A549 (cell line): ENCODE measurements at regions not wholly inside any gene's neighbourhood (a gene's known extent, or its start where the extent isn't known, plus 50 kb on each side); places are given as distances from the start of the nearest gene placed in this dataset.

Source experiments
- ATAC-seq, 2 experiments: fragments of 200-7000 bp in 1 of 2; fragments of >200 bp in 1 of 2; cut with Nextera tagmentation in 1 of 2; cut with Tn5 transposase in 1 of 2; 3 replicates each; pipeline versions ENCODE4 v1.8.0 to v1.9.1; 2018 to 2020; ENCODE audit warnings: mild to moderate bottlenecking in 1 of 2, moderate library complexity in 1 of 2
- CTCF ChIA-PET: fragments of 300-600 bp; sonication (Branson Sonifier 250); formaldehyde crosslinking; extraction: SDS; loops from one replicate; lab custom pipeline; 2021; ENCODE audit warnings: antibody characterized with exemption, inconsistent platforms; lab: Yijun Ruan, JAX
- POLR2A ChIA-PET: fragments of 350-600 bp; formaldehyde crosslinking; extraction: SDS; loops from one replicate; lab custom pipeline; 2021; ENCODE audit warnings: antibody characterized with exemption, inconsistent platforms; lab: Yijun Ruan, JAX
- DNase-seq, 2 experiments: peaks; one replicate each; pipeline versions ENCODE4 v3.0.0 to v3.0.0-alpha.2; 2011 to 2016; ENCODE audit warnings: low read depth in 1 of 2, low spot score in 1 of 2
- FAIRE-seq: peaks from 2 replicates; lab custom pipeline; 2011; peaks lifted over from hg19 to GRCh38; lab: Jason Lieb, UNC
- H3K27ac ChIP-seq, 2 experiments: fragments of >200 bp; sonication (Bioruptor Twin); formaldehyde crosslinking; 3 replicates each; pipeline ENCODE4 v1.5.1; 2016 to 2017
- H3K4me1 ChIP-seq: fragments of >200 bp; sonication (Bioruptor Twin); formaldehyde crosslinking; 3 replicates; pipeline ENCODE4 v1.6.1; 2016
- H3K4me2 ChIP-seq: fragments of >200 bp; sonication (Bioruptor Twin); formaldehyde crosslinking; 3 replicates; pipeline ENCODE4 v1.6.1; 2016
- H3K4me3 ChIP-seq: fragments of >200 bp; sonication (Bioruptor Twin); formaldehyde crosslinking; 3 replicates; pipeline ENCODE4 v1.5.1; 2016
- H3K9me3 ChIP-seq: fragments of >200 bp; sonication (Bioruptor Twin); formaldehyde crosslinking; 3 replicates; pipeline ENCODE4 v1.6.1; 2016
- BHLHE40 ChIP-seq: IDR thresholded peaks from 2 replicates; pipeline ENCODE4 v1.6.1; 2012; ENCODE audit warnings: low read depth, low read length, inconsistent platforms
- CBX8 ChIP-seq: fragments of 200-600 bp; sonication (generic); IDR thresholded peaks from 2 replicates; pipeline ENCODE4 v1.6.1; 2016
- CHD2 ChIP-seq: fragments of 150-350 bp; IDR thresholded peaks from 2 replicates; pipeline ENCODE4 v1.6.1; 2014; ENCODE audit warnings: low read length; ENCODE audit not compliant: partially characterized antibody
- CTCF ChIP-seq: fragments of >200 bp; sonication (Bioruptor Twin); formaldehyde crosslinking; IDR thresholded peaks from 3 replicates; pipeline ENCODE4 v1.5.1; 2016
- EHF ChIP-seq: fragments of 250-450 bp; sonication (Bioruptor Pico); IDR thresholded peaks from 2 replicates; pipeline ENCODE4 v1.5.0; 2020; ENCODE audit warnings: mild to moderate bottlenecking
- ELK1 ChIP-seq: fragments of 150-350 bp; IDR thresholded peaks from 2 replicates; pipeline ENCODE4 v1.6.1; 2014; ENCODE audit warnings: low read depth, mild to moderate bottlenecking, low read length
- EP300 ChIP-seq, 2 experiments: fragments of >200 bp; sonication (Bioruptor Twin); formaldehyde crosslinking; IDR thresholded peaks; 2 replicates in 1 of 2; 3 replicates in 1 of 2; pipeline ENCODE4 v1.6.1; 2016 to 2017
- ESRRA ChIP-seq: fragments of 150-350 bp; IDR thresholded peaks from 2 replicates; pipeline ENCODE4 v1.6.1; 2014; ENCODE audit warnings: mild to moderate bottlenecking, low read length, borderline replicate concordance
- FOSL2 ChIP-seq, 2 experiments: fragments of 450-650 bp in 1 of 2; fragments of >200 bp in 1 of 2; sonication (Bioruptor Twin) in 1 of 2; formaldehyde crosslinking; IDR thresholded peaks; 2 replicates each; pipeline versions ENCODE4 v1.5.0 to v1.6.1; 2016 to 2020; ENCODE audit warnings: mild to moderate bottlenecking in 1 of 2, moderate library complexity in 1 of 2
- GATA3 ChIP-seq: IDR thresholded peaks from 2 replicates; pipeline ENCODE4 v1.6.1; 2012; ENCODE audit warnings: borderline replicate concordance
- JUNB ChIP-seq: fragments of >200 bp; sonication (Bioruptor Twin); formaldehyde crosslinking; IDR thresholded peaks from 2 replicates; pipeline ENCODE4 v1.6.1; 2016
- KDM1A ChIP-seq: fragments of 200-600 bp; sonication (generic); IDR thresholded peaks from 2 replicates; pipeline ENCODE4 v1.6.1; 2016; ENCODE audit warnings: low read depth, mild to moderate bottlenecking
- KDM5A ChIP-seq: fragments of 200-600 bp; sonication (generic); IDR thresholded peaks from 2 replicates; pipeline ENCODE4 v1.6.1; 2016; ENCODE audit warnings: antibody characterized with exemption, mild to moderate bottlenecking
- MAX ChIP-seq: IDR thresholded peaks from 2 replicates; pipeline ENCODE4 v1.6.1; 2012
- PBX3 ChIP-seq: IDR thresholded peaks from 2 replicates; pipeline ENCODE4 v1.6.1; 2012
- RAD21 ChIP-seq, 2 experiments: fragments of >200 bp in 1 of 2; sonication (Bioruptor Twin) in 1 of 2; formaldehyde crosslinking in 1 of 2; IDR thresholded peaks in 1 of 2; conservative IDR thresholded peaks in 1 of 2; 2 replicates in 1 of 2; 3 replicates in 1 of 2; pipeline ENCODE4 v1.6.1; 2012 to 2018; ENCODE audit warnings: inconsistent platforms in 1 of 2
- REST ChIP-seq: fragments of 200-600 bp; sonication (generic); IDR thresholded peaks from 2 replicates; pipeline ENCODE4 v1.6.1; 2016; ENCODE audit warnings: antibody characterized with exemption, mild to moderate bottlenecking, moderate library complexity
- SREBF2 ChIP-seq: fragments of 450-650 bp; IDR thresholded peaks from 2 replicates; pipeline ENCODE4 v1.6.1; 2014; ENCODE audit warnings: mild to moderate bottlenecking, moderate library complexity
- ZC3H11A ChIP-seq: fragments of 450-650 bp; IDR thresholded peaks from 2 replicates; pipeline ENCODE4 v1.6.1; 2014; ENCODE audit warnings: antibody characterized with exemption, mild to moderate bottlenecking
- ZFP36 ChIP-seq: fragments of 450-650 bp; IDR thresholded peaks from 2 replicates; pipeline ENCODE4 v1.6.1; 2014; ENCODE audit warnings: borderline replicate concordance; ENCODE audit not compliant: partially characterized antibody
- ZSCAN20 ChIP-seq: fragments of 250-450 bp; sonication (Bioruptor Pico); IDR thresholded peaks from 2 replicates; pipeline ENCODE4 v1.8.0; 2022; ENCODE audit warnings: mild to moderate bottlenecking, moderate library complexity
- WGBS: methylation state at CpG from one replicate; pipeline ENCODE4 v1.1.6; 2017; ENCODE audit errors: missing lambda C conversion rate; 5-methylcytosine and 5-hydroxymethylcytosine counted together

GRCh38 chr11:134581121-134581626 lies 169.1 kb upstream of the B3GAT1 start (continued):
- no peak for TF ChIP-seq PBX3

GRCh38 chr11:134580610-134580975 lies 168.6 kb upstream of the B3GAT1 start:
- CTCF ChIA-PET, result no interaction called here
- H3K27ac ChIP-seq, result no peak overlapping the region
- ATAC-seq, result no peak
- TF ChIP-seq ZSCAN20 (CRISPR knock-in tag) (no peak), JUNB (no peak), EP300 (IDR thresholded peaks at IDR 0.05) (no peak)
- TF ChIP-seq, all 56 proteins: peak for 0
- Histone ChIP-seq H3K4me1 (no peaks in the 10 kb centered on the region), H3K4me3 (no peak overlapping the region), H3K9me3 (no peaks in the 10 kb centered on the region), H3K4me2 (no peak overlapping the region)
- FAIRE-seq, result no peak
- POLR2A ChIA-PET, result no interaction called here
- DNase-seq, result no peak
- 40% methylated on average over 1 of the region's 8 CpGs for WGBS

- ChIA-PET CTCF (no interaction called here), POLR2A (no interaction called here)
- DNase-seq (no peak), FAIRE-seq (no peak), ATAC-seq (no peak; a peak in 2 of 6 replicates)
- no peaks in the 10 kb centered on the region for H3K9me3 ChIP-seq
- no peak for TF ChIP-seq FOSL2 (IDR thresholded peaks at IDR 0.05)
- no peak for TF ChIP-seq FOSL2 (CRISPR knock-in tag; IDR thresholded peaks at IDR 0.05)
- no peak for TF ChIP-seq CBX8
- TF ChIP-seq CTCF, result no peak
- TF ChIP-seq ZFP36, result no peak
- TF ChIP-seq REST, result no peak
- no peak for TF ChIP-seq EHF
- no peak for TF ChIP-seq GATA3
- no peak for TF ChIP-seq RAD21 (conservative IDR thresholded peaks at IDR 0.05 in 1 of 2, IDR thresholded peaks at IDR 0.05 in 1 of 2)
- no peak for TF ChIP-seq KDM5A
- no peak for TF ChIP-seq SREBF2
- TF ChIP-seq BHLHE40, result no peak
- no peak for TF ChIP-seq ZC3H11A
- no peak for TF ChIP-seq MAX
- no peak for TF ChIP-seq CHD2
- TF ChIP-seq ELK1, result no peak
- no peak for TF ChIP-seq KDM1A
- no peak for TF ChIP-seq ESRRA
- no peak overlapping the region for H3K4me3 ChIP-seq
- H3K4me1 ChIP-seq, result no peaks in the 10 kb centered on the region
- no peak overlapping the region for H3K4me2 ChIP-seq
- 8% methylated on average over 12 of the region's 16 CpGs for WGBS
- H3K27ac ChIP-seq, result no peak overlapping the region
Measured at GRCh38 chr11:134579724-134580609, 167.9 kb upstream of the B3GAT1 start.
